GM12891 (cell line): ENCODE measurements at regions not wholly inside any gene's neighbourhood (a gene's known extent, or its start where the extent isn't known, plus 50 kb on each side); places are given as distances from the start of the nearest gene placed in this dataset.
A peak's percentile ranks its signal among the peaks of the same experiment; 100 is the strongest.

Source experiments
- DNase-seq: peaks from one replicate; pipeline ENCODE4 v3.0.0; 2011; ENCODE audit warnings: low spot score; ENCODE audit not compliant: insufficient read length
- FAIRE-seq: peaks from 2 replicates; lab custom pipeline; 2011; peaks lifted over from hg19 to GRCh38; lab: Jason Lieb, UNC
- PAX5 ChIP-seq: IDR thresholded peaks from 2 replicates; pipeline ENCODE4 v1.6.1; 2011; ENCODE audit warnings: low read length, moderate library complexity, mild to moderate bottlenecking; ENCODE audit not compliant: insufficient read depth, severe bottlenecking
- POLR2A ChIP-seq: IDR thresholded peaks from 2 replicates; pipeline ENCODE4 v1.6.1; 2011; ENCODE audit warnings: low read depth, low read length, control low read depth
- POLR2AphosphoS5 ChIP-seq: IDR thresholded peaks from 2 replicates; pipeline ENCODE4 v1.6.1; 2011; ENCODE audit warnings: low read depth, low read length, control low read depth
- POU2F2 ChIP-seq: IDR thresholded peaks from 2 replicates; pipeline ENCODE4 v1.6.1; 2011; ENCODE audit warnings: low read depth, mild to moderate bottlenecking, control low read depth, low read length, moderate library complexity
- SPI1 ChIP-seq: IDR thresholded peaks from 2 replicates; pipeline ENCODE4 v1.6.1; 2011; ENCODE audit warnings: low read depth, low read length, control low read depth
- TAF1 ChIP-seq: IDR thresholded peaks from 2 replicates; pipeline ENCODE4 v1.6.1; 2011; ENCODE audit warnings: low read depth, low read length, control low read depth

DNA sequence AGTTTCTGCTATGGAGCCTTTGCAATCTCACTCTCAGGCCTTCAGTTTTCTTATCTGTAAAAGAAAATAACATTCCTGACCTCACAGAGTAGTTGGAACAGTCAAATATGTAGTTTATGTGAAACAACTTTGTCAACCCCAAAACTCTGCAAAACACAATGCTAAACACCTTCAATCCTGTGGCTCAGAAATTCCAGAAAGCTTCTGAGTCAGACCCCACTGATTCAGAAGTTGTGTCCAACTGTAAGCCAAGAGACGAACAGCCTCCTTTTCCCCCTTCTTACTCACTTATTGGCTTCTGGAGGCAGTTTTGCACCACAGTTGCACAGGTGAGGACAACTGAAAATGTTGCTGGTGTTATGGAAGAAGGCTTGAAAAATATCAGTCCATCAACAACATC is 52.9 kb downstream of the TMSB4Y start:
- no peak for DNase-seq
- no peak for TF ChIP-seq POLR2AphosphoS5
- no peak for TF ChIP-seq TAF1
- no peak for TF ChIP-seq POU2F2
- TF ChIP-seq POLR2A: no peak
- TF ChIP-seq SPI1: no peak
- TF ChIP-seq PAX5: no peak
- FAIRE-seq: peak; percentile 5

DNA sequence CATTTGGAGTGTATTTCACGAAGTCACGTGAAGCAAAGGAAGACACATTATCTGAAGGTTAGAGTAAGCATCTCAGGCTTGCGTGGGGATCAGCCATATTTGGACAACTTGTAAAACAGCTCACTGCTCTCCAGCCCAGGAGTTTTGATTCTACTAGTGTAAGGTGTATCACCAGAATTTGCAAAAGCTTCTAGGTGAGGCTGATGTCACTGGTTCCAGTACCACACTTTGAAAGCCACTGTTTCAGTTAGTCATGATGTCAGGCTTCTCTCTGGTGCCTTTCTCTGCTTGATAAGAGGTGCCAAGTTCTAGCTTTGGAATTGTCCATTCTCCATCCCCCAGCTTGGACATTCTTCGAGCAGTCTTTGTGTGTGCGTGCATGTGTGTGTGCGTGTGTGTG is 62.3 kb downstream of the TMSB4Y start:
- TF ChIP-seq SPI1 (no peak), TAF1 (no peak), POU2F2 (no peak), POLR2AphosphoS5 (no peak), POLR2A (no peak), PAX5 (no peak)
- no peak for FAIRE-seq
- no peak for DNase-seq

DNA sequence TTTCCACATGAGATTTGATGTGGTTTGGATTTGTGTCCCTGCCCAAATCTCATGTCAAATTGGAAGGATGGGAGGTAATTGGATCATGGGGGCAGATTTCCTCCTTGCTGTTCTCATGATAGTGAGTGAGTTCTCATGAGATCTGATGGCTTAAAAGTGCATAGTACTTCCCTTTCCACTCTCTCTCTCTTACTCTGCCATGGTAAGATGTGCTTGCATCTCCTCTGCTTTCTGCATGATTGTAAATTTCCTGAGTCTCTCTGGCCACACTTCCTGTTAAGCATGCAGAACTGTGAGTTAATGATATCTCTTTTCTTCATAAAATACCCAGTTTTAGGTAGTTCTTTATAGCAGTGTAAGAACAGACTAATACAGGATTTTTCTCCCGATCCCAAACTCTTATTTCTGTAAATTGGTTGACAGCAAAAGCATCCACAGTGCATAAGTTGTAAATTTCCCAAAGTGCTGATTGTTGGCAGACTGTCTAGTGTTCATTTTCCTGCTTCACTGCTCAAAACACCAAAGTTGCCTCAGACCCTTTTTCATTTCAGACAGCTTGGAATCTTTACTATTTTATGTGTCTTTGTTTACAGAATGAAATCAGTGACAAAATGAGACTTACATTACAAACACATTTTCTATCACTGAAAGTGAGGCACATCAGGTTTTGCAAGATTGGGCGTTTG is 86.6 kb downstream of the TMSB4Y start:
- TF ChIP-seq PAX5: no peak
- TF ChIP-seq POU2F2: no peak
- no peak for TF ChIP-seq POLR2A
- TF ChIP-seq TAF1: no peak
- no peak for TF ChIP-seq SPI1
- no peak for TF ChIP-seq POLR2AphosphoS5
- DNase-seq (no peak), FAIRE-seq (no peak)

DNA sequence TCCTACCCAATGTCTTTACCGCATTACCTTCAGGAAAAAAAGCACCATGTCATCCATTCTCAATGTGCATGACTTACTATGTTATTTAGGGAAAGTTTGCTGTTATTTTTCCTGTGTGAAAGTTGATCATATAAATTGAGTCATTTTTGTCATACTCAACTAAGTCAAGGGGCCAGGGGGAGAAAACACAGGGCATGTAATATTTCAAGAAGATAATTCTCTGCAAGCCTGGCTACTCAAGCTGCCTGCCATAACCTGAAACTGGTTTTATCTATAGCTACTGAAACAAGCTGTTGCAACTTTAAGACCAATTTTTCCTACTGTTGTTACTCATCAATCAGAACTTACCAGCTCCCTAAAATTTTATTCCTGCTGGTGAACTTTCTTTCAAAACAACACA is 91.4 kb downstream of the TMSB4Y start:
- TF ChIP-seq TAF1 (no peak), PAX5 (no peak), POU2F2 (no peak), SPI1 (no peak), POLR2AphosphoS5 (no peak), POLR2A (no peak)
- DNase-seq (no peak), FAIRE-seq (no peak)

DNA sequence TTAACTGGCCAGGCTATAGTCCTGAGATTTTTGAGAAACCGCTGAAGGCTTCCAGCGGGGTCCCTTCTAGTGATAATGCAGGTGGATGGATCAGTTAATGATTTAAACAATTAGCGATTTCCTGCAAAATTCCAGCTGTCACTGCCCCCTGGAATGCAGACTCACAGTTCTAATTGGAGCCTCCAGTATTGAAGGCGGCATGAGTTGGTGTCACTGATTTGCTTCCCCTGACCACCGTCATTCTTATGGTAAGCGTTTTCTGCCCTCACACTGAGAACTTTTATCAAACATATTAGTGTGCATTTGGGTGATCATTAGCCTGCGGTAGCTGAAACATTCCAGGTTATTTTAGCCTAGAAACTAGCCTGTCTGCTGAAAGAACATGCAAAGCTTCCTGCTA is 99.1 kb downstream of the TMSB4Y start:
- FAIRE-seq (no peak), DNase-seq (no peak)
- no peak for TF ChIP-seq POLR2A
- TF ChIP-seq POU2F2: no peak
- TF ChIP-seq SPI1: no peak
- TF ChIP-seq TAF1: no peak
- TF ChIP-seq POLR2AphosphoS5: no peak
- TF ChIP-seq PAX5: no peak

DNA sequence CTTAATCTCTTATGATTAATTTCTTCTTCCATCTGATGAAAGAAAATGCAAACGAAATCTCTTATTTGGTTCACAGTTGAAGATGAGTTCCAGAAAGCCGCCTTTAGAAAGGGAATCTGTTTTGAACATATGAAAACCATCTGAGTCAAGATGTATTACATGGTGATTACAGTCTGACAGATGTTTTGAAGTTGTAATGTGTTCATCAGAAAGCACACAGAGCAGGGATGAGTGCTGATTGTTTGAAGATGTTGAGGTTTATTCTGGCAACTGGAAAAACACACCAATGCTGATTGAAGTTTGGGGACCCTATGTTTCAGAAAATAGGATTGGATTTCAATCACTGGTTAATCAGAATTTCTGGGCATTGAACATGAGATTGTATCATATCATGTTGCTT is 99.7 kb downstream of the TMSB4Y start:
- DNase-seq (no peak), FAIRE-seq (peak; percentile 69)
- TF ChIP-seq PAX5: no peak
- no peak for TF ChIP-seq POLR2A
- TF ChIP-seq SPI1: no peak

DNA sequence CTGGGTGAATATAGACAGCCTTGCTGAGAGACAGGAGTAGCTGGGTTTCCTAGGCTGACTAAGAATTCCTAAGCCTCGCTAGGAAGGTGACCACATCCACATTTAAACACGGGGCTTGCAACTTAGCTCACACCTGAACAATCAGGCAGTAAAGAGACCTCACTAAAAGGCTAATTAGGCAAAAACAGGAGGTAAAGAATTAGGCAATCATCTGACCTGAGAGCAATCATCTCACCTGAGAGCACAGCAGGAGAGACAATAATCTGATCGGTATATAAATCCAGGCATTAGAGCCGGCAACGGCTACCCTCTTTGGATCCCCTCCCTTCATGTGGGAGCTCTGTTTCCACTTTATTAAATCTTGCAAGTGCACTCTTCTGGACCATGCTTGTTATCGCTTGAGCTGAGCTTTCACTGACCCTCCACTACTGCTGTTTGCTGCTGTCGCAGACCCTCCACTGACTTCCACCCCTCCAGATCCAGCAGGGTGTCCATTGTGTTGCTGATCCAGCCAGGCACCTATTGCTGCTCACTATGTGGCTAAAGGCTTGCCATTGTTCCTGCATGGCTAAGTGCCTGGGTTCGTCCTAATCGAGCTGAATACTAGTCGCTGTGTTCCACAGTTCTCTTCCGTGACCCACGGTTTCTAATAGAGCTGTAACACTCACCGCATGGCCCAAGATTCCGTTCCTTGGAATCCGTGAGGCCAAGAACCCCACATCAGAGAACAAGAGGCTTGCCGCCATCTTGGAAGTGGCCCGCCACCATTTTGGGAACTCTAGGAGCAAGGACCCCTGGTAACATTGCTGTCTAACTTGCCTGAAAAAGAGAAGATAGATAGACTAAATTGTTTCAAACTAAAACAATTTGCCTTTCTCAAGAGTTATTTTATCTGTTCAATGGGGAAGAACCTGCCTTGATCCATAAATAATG is 100.7 kb downstream of the TMSB4Y start:
- no peak for TF ChIP-seq POLR2AphosphoS5
- no peak for TF ChIP-seq POLR2A
- no peak for TF ChIP-seq PAX5
- TF ChIP-seq SPI1: no peak
- no peak for TF ChIP-seq TAF1
- TF ChIP-seq POU2F2: no peak
- no peak for DNase-seq
- no peak for FAIRE-seq

DNA sequence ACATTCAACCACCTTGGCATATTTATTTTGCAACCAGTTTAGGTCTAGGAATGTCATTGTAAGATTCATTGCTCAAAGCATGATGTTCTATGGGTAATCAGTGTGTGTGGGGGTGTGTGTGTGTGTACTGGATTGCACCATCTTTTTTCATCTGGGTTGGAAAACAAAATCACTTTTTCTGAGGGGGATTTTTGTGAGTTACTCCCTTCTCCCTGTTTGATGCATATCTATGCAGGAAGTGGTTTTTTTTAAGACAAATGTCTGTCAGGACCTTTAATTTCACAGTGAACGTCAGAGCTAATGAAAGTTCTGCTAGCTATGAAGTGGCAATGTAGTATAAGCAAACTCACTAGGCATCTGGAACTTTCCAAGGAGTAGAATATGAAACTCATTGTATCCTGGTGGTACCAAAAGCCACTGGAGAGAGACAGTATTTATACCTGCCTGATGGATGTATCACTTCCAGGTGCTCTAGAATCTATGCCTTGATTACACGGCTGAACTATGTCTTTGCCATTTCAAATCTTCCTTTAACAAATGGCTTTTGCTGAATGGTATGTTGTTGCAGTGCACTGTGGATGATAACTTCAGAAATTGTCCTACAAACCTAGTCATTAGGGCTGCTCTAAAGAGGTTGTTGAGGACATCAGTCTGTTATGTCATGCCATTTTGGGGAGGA is 101.5 kb downstream of the TMSB4Y start:
- no peak for FAIRE-seq
- TF ChIP-seq PAX5 (no peak), TAF1 (no peak), POU2F2 (no peak), SPI1 (no peak), POLR2AphosphoS5 (no peak), POLR2A (no peak)

DNA sequence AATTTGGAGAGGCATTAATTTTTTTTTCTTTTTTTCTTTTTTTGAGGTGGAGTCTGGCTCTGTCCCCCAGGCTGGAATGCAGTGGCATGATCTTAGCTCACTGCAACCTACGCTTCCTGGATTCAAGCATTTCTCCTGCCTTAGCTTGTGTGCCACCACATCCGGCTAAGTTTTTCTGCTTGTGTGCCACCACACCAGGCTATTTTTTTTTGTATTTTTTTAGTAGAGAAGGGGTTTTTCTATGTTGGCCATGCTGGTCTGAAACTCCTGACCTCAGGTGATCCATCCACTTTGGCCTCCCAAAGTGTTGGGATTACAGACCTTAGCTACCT is 102.0 kb downstream of the TMSB4Y start:
- TF ChIP-seq POLR2AphosphoS5 (no peak), POU2F2 (no peak), TAF1 (no peak), POLR2A (no peak), PAX5 (no peak), SPI1 (no peak)
- DNase-seq: no peak
- FAIRE-seq: no peak

More for the DNA sequence above, 101.5 kb downstream of the TMSB4Y start:
- DNase-seq: no peak

DNA sequence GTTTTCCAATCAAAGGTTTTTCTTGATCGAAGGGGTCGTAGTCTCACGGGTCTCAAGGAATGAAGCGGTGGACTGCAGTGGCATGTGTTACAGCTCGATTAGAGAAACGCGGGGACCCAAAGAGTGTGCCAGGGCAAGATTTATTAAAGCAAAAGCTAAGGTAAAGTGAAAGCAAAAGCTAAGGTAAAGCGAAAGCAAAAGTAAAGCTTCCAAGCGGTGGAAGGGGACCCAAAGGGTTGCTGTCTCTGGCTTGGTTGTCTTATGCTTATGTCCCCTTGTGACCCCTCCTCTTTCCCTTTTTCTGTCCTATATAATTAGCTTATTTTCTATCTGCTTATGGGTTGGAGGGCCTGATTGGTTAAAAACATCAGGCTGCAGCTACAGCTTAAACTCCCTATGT is 126.4 kb downstream of the TMSB4Y start:
- no peak for TF ChIP-seq POU2F2
- FAIRE-seq: no peak
- DNase-seq: no peak
